Lower lobe of right lung (tissue), 2 donors: ENCODE measurements at regions not wholly inside any gene's neighbourhood (a gene's known extent, or its start where the extent isn't known, plus 50 kb on each side); places are given as distances from the start of the nearest gene placed in this dataset.

ENCODE experiments used
- ATAC-seq, 2 donors: fragments of 200-7000 bp; cut with Tn5 transposase; one replicate each; pipeline ENCODE4 v1.9.1; 2020 to 2022; ENCODE audit warnings: mild to moderate bottlenecking in 2 of 2, moderate library complexity in 2 of 2
- DNase-seq: peaks from one replicate; pipeline ENCODE4 v3.0.0-alpha.2; 2020
- H3K27ac ChIP-seq: fragments of 200-600 bp; one replicate; pipeline ENCODE4 v1.8.0; 2022
- H3K27me3 ChIP-seq: fragments of 200-600 bp; one replicate; pipeline ENCODE4 v1.8.0; 2022; ENCODE audit warnings: low read depth
- H3K36me3 ChIP-seq: fragments of 200-600 bp; one replicate; pipeline ENCODE4 v1.8.0; 2022; ENCODE audit warnings: mild to moderate bottlenecking
- H3K4me1 ChIP-seq: fragments of 200-600 bp; one replicate; pipeline ENCODE4 v1.8.0; 2022
- H3K4me3 ChIP-seq: fragments of 200-600 bp; one replicate; pipeline ENCODE4 v1.8.0; 2022; ENCODE audit warnings: mild to moderate bottlenecking
- H3K9me3 ChIP-seq: fragments of 200-600 bp; one replicate; pipeline ENCODE4 v1.8.0; 2022
- CTCF ChIP-seq: fragments of 200-600 bp; IDR thresholded peaks from one replicate; pipeline ENCODE4 v1.8.0; 2022; ENCODE audit warnings: antibody characterized with exemption, mild to moderate bottlenecking
- intact Hi-C: fragments of 100-400 bp; cut with DNase I; formaldehyde crosslinking; loops from one replicate; pipeline ENCODE4 v1.11.0; 2022
- donor health status: DM: no; HTN: yes; CAD: no; lungs with severe emphysema.

- Histone ChIP-seq H3K4me1 (no peaks in the 10 kb centered on the region), H3K36me3 (no peaks in the 10 kb centered on the region), H3K27me3 (no peaks in the 10 kb centered on the region), H3K27ac (no peak overlapping the region), H3K9me3 (no peaks in the 10 kb centered on the region), H3K4me3 (no peak overlapping the region)
- no peak for DNase-seq
- ATAC-seq, result peak; percentile 70 to 75
- intact Hi-C loops, result no loop called here
- no peak for TF ChIP-seq CTCF
Observed at GRCh38 chr9:99595796-99596195, 225.9 kb upstream of the NR4A3 start.

GRCh38 chr9:99601571-99602111 is 220.0 kb upstream of the NR4A3 start:
- H3K4me3 ChIP-seq, result no peak overlapping the region
- ATAC-seq (no peak), DNase-seq (no peak)
- H3K27ac ChIP-seq, result no peak overlapping the region
- no peaks in the 10 kb centered on the region for H3K9me3 ChIP-seq
- intact Hi-C loops, result no loop called here
- H3K4me1 ChIP-seq, result no peaks in the 10 kb centered on the region
- H3K36me3 ChIP-seq, result no peaks in the 10 kb centered on the region
- no peaks in the 10 kb centered on the region for H3K27me3 ChIP-seq
- no peak for TF ChIP-seq CTCF

- Histone ChIP-seq H3K4me1 (no peaks in the 10 kb centered on the region), H3K4me3 (no peak overlapping the region), H3K9me3 (no peaks in the 10 kb centered on the region), H3K36me3 (no peaks in the 10 kb centered on the region), H3K27me3 (no peaks in the 10 kb centered on the region), H3K27ac (no peak overlapping the region)
- TF ChIP-seq CTCF, result no peak
- intact Hi-C loops, result no loop called here
- ATAC-seq, result no peak
- no peak for DNase-seq
Observed at GRCh38 chr9:99602854-99603253, 218.8 kb upstream of the NR4A3 start.

- Histone ChIP-seq H3K9me3 (no peaks in the 10 kb centered on the region), H3K36me3 (no peaks in the 10 kb centered on the region), H3K4me1 (no peaks in the 10 kb centered on the region), H3K4me3 (no peak overlapping the region), H3K27ac (no peak overlapping the region), H3K27me3 (no peaks in the 10 kb centered on the region)
- TF ChIP-seq CTCF, result no peak
- DNase-seq (no peak), ATAC-seq (no peak)
- intact Hi-C loops, result no loop called here
Observed at GRCh38 chr9:99605016-99605743, 216.5 kb upstream of the NR4A3 start.

GRCh38 chr9:99606296-99606695 is 215.4 kb upstream of the NR4A3 start:
- no peak for DNase-seq
- no peaks in the 10 kb centered on the region for H3K27me3 ChIP-seq
- no peaks in the 10 kb centered on the region for H3K9me3 ChIP-seq
- no peak for TF ChIP-seq CTCF
- no peak overlapping the region for H3K4me3 ChIP-seq
- H3K36me3 ChIP-seq, result no peaks in the 10 kb centered on the region
- no peaks in the 10 kb centered on the region for H3K4me1 ChIP-seq
- intact Hi-C loops, result no loop called here
- ATAC-seq, result no peak
- H3K27ac ChIP-seq, result no peak overlapping the region
